HFF-Myc (cell line): ENCODE measurements at regions not wholly inside any gene's neighbourhood (a gene's known extent, or its start where the extent isn't known, plus 50 kb on each side); places are given as distances from the start of the nearest gene placed in this dataset.

Experiments used
- DNase-seq: peaks from one replicate; pipeline ENCODE4 v3.0.0-alpha.2; 2011; ENCODE audit warnings: low read depth; ENCODE audit errors: extremely low read depth
- H3K4me3 ChIP-seq: replicated peaks from 2 replicates; pipeline ENCODE4 v1.5.1; 2011; ENCODE audit warnings: low read depth, mild to moderate bottlenecking, control low read depth, low read length
- CTCF ChIP-seq: IDR thresholded peaks from 2 replicates; pipeline ENCODE4 v1.5.1; 2012; ENCODE audit warnings: mild to moderate bottlenecking, low read depth, low read length, control low read depth; ENCODE audit errors: missing control alignments

DNA sequence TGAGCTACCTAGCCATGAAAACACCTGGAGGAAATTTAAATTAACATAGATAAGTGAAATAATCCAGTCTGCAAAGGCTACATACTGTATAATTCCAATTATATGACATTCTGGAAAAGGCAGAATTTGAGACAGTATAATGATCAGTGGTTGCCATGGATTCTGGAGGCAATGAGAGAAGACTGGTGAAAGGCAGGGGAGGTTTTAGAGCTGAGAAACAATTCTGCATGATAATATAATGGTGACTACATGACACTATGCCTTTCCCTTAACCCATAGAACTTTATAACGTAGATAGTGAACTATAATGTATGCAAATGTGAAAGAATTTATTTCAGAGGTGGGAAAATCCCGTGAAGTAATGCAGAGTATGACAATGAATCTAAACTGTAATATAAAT is 749.3 kb downstream of the TRIB2 start:
- DNase-seq: no peak
- TF ChIP-seq CTCF: no peak
- no peak overlapping the region for H3K4me3 ChIP-seq

GRCh38 chr2:13474538-13474937 is 757.8 kb downstream of the TRIB2 start:
- no peak overlapping the region for H3K4me3 ChIP-seq
- DNase-seq: no peak
- no peak for TF ChIP-seq CTCF

GRCh38 chr2:13480057-13480456 is 763.3 kb downstream of the TRIB2 start:
- H3K4me3 ChIP-seq: no peak overlapping the region
- no peak for DNase-seq
- TF ChIP-seq CTCF: no peak

DNA sequence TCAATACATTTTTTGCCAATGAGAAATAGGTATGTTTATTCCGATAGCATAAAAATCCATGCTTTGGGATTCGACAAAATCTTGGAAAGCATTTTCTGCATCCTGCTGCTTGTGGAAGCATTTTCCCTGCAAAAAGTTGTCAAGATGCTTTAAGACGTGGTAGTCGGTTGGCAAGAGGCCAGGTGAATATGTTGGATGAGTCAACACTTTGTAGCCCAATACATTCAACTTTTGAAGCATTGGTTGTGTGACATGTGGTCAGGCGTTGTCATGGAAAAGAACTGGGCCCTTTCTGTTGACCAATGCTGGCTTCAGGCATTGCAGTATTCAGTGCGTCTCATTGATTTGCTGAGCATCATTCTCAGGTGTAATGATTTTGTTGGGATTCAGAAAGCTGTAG is 764.5 kb downstream of the TRIB2 start:
- no peak for TF ChIP-seq CTCF
- no peak overlapping the region for H3K4me3 ChIP-seq
- DNase-seq: no peak

DNA sequence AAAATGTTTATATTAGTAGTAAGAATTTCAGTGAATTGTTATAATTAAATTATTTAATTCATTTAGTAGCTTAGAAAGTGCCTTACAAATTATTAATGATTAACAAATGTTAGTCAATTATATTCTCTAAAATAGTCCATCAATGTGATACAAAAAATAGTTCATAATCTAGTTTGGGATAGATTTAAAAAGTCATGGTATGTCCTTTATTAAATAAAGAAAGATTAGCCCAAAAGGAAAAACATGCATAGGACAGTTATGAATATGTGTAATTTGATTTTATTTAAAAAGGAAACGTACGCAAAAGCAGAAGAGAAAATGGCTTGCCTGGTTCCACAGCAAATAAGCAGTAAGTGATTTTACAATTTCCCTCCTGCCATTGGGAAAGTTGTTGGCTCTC is 768.5 kb downstream of the TRIB2 start:
- H3K4me3 ChIP-seq: no peak overlapping the region
- no peak for DNase-seq
- TF ChIP-seq CTCF: no peak

DNA sequence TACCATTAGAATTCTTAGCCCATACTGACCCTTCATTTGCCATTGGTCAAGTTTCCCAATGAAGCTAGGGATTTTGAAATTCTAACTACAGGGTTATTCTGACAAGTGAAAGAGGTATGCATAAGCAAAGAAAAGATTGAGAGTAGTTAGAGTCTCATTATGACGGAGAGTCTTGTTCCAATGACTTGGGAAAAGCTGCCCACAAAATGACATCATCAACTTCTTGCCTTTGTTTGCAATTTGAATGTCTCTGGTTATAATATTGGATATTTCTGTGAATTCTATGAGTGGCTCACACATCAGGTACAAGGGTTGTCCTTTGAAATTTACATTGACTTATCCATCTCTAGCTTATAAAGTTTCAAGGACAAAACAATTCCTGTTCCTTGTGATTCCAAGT is 772.2 kb downstream of the TRIB2 start:
- no peak for TF ChIP-seq CTCF
- DNase-seq: no peak
- H3K4me3 ChIP-seq: no peak overlapping the region

- DNase-seq: no peak
- no peak overlapping the region for H3K4me3 ChIP-seq
- TF ChIP-seq CTCF: no peak
These were observed 775.5 kb downstream of the TRIB2 start for GRCh38 chr2:13492262-13492661.
